Upper lobe of left lung (tissue), 6 donors: ENCODE measurements at regions not wholly inside any gene's neighbourhood (a gene's known extent, or its start where the extent isn't known, plus 50 kb on each side); places are given as distances from the start of the nearest gene placed in this dataset.

ENCODE experiments used
- ATAC-seq, 2 donors: fragments of 200-7000 bp; cut with Tn5 transposase; one replicate each; pipeline ENCODE4 v1.9.1; 2022; ENCODE audit warnings: mild to moderate bottlenecking in 2 of 2, moderate library complexity in 2 of 2; ENCODE audit not compliant: low FRiP score in 2 of 2
- DNase-seq, 2 donors: peaks; one replicate each; pipeline ENCODE4 v3.0.0-alpha.2; 2019 to 2020
- H3K27ac ChIP-seq, 4 donors: fragments of 200-600 bp; sonication (generic); one replicate each; pipeline ENCODE4 v1.5.1; 2016 to 2019
- H3K27me3 ChIP-seq, 4 donors: fragments of 200-600 bp; sonication (generic); one replicate each; pipeline ENCODE4 v1.5.1; 2017 to 2019
- H3K36me3 ChIP-seq, 4 donors: fragments of 200-600 bp; sonication (generic); one replicate each; pipeline ENCODE4 v1.5.1; 2016 to 2019
- H3K4me1 ChIP-seq, 4 donors: fragments of 200-600 bp; sonication (generic); one replicate each; pipeline ENCODE4 v1.5.1; 2018 to 2019
- H3K4me3 ChIP-seq, 4 donors: fragments of 200-600 bp; sonication (generic); one replicate each; pipeline ENCODE4 v1.5.1; 2017 to 2019; ENCODE audit warnings: mild to moderate bottlenecking in 2 of 4, moderate library complexity in 1 of 4
- H3K9me3 ChIP-seq, 4 donors: fragments of 200-600 bp; sonication (generic); one replicate each; pipeline ENCODE4 v1.5.1; 2018 to 2019
- EP300 ChIP-seq, 4 donors: sonication (generic); formaldehyde crosslinking; IDR thresholded peaks; one replicate each; pipeline ENCODE4 v1.5.1; 2017; ENCODE audit warnings: antibody characterized with exemption in 4 of 4, control low read depth in 2 of 4
- POLR2A ChIP-seq, 4 donors: fragments of 450-650 bp; IDR thresholded peaks; one replicate each; pipeline ENCODE4 v1.5.1; 2016 to 2017; ENCODE audit warnings: antibody characterized with exemption in 4 of 4, mild to moderate bottlenecking in 2 of 4
- POLR2AphosphoS5 ChIP-seq, 2 donors: sonication (generic); formaldehyde crosslinking; IDR thresholded peaks; one replicate each; pipeline ENCODE4 v1.5.1; 2017; ENCODE audit warnings: antibody characterized with exemption in 2 of 2
- WGBS, 2 donors: methylation state at CpG; one replicate each; pipeline ENCODE4 v1.1.5; 2017 to 2018; 5-methylcytosine and 5-hydroxymethylcytosine counted together
- TF ChIP-seq, protein P1 (sequence below), 6 experiments: fragments of 450-650 bp in 4 of 6; fragments of 200-600 bp in 2 of 6; sonication (generic) in 2 of 6; IDR thresholded peaks; one replicate each; pipeline ENCODE4 v1.5.1; 2016 to 2019; ENCODE audit warnings: antibody characterized with exemption in 6 of 6
- donor health status: DM: no; HTN: no; CAD: no; lungs with moderate emphysema.
- donor health status: DM: no; HTN: yes; CAD: no; lungs with severe emphysema.

DNA sequence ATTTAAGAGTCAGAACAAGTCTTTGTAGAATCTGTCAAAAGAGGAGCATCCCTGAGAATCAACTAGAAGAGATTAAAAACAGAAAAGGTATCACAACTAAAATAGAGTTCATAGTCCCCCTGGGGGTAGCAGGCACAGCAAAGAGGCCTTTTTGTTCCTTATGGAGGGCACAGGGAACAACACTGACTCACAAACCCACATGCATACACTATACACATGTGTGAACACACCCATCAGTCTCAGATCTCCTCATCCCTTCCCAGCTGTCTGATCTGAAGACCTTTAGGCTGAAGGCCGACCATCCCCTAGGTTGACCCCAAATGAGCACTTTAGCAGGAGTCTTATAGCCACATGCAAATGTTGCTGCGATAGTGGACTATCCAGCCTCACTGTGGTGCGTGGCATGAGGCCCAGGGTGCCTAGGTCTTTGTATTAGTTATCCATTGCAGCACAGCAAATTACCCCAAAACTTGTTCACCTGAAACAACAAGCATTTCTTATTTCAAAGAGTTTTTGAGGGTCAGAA lies 236.7 kb upstream of the EGLN3 start:
- DNase-seq (no peak), ATAC-seq (no peak)
- TF ChIP-seq, protein P1, sequence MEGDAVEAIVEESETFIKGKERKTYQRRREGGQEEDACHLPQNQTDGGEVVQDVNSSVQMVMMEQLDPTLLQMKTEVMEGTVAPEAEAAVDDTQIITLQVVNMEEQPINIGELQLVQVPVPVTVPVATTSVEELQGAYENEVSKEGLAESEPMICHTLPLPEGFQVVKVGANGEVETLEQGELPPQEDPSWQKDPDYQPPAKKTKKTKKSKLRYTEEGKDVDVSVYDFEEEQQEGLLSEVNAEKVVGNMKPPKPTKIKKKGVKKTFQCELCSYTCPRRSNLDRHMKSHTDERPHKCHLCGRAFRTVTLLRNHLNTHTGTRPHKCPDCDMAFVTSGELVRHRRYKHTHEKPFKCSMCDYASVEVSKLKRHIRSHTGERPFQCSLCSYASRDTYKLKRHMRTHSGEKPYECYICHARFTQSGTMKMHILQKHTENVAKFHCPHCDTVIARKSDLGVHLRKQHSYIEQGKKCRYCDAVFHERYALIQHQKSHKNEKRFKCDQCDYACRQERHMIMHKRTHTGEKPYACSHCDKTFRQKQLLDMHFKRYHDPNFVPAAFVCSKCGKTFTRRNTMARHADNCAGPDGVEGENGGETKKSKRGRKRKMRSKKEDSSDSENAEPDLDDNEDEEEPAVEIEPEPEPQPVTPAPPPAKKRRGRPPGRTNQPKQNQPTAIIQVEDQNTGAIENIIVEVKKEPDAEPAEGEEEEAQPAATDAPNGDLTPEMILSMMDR (IDR thresholded peaks at IDR 0.05) = no peak
- TF ChIP-seq POLR2AphosphoS5 (IDR thresholded peaks at IDR 0.05) (no peak), EP300 (IDR thresholded peaks at IDR 0.05) (no peak), POLR2A (IDR thresholded peaks at IDR 0.05) (no peak)
- Histone ChIP-seq H3K27me3 (no peaks in the 10 kb centered on the region), H3K27ac (no peak overlapping the region), H3K9me3 (no peaks in the 10 kb centered on the region), H3K4me3 (no peak overlapping the region), H3K36me3 (no peaks in the 10 kb centered on the region), H3K4me1 (no peaks in the 10 kb centered on the region)
- WGBS, 2 donors = 88 to 100% methylated on average over 3 of the region's 3 CpGs

DNA sequence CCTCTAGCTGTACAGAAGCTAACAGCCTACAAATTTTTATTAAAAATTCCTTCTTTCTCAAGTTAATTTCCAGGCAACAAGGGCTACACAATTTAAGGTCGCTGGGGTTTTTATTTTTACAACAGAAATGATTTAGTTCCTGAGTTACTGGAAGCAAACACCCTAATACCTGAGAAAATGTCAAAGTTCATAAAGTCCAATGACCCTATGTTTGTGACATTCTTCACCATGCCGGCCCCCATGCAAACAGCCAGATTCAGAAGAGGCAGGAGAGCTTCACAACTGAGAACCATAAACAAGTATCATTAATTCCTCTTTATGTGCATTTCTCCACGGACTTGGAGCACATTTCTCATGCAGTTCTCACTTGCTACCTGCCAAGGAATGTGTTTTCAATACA lies 236.2 kb upstream of the EGLN3 start:
- H3K36me3 ChIP-seq = no peaks in the 10 kb centered on the region
- ATAC-seq = no peak

DNA sequence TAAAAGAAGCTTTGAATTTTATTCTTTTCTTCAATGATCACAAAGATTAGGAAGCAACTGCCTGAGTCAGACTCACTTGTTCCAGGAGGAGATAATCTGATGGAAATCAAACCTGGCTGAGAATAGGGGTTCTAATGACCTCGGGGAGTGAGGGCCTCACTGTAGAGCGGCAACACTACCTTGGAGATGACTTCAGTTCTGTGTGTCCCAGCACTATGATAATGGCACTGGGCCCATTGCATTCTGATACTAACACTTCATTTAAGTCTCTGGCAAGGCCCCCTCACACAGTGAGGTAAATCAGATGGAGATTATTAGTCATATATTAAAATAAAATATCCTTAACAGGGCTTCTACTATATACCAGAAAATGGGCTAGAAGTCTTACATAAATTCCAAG lies 233.3 kb upstream of the EGLN3 start:
- ATAC-seq (no peak), DNase-seq (no peak)
- H3K4me1 ChIP-seq = peaks cover 0 to 5% (median 0%) of the 10 kb centered on the region in 4 donors
- TF ChIP-seq POLR2A (IDR thresholded peaks at IDR 0.05) = no peak
- TF ChIP-seq, protein P1 (IDR thresholded peaks at IDR 0.05) = no peak
- no peak for TF ChIP-seq POLR2AphosphoS5 (IDR thresholded peaks at IDR 0.05)
- 86 to 100% methylated on average over 2 of the region's 2 CpGs for WGBS, 2 donors
- no peaks in the 10 kb centered on the region for H3K36me3 ChIP-seq
- H3K27ac ChIP-seq = no peak overlapping the region
- no peaks in the 10 kb centered on the region for H3K9me3 ChIP-seq
- no peak overlapping the region for H3K4me3 ChIP-seq
- no peaks in the 10 kb centered on the region for H3K27me3 ChIP-seq

More for the DNA sequence above, 236.2 kb upstream of the EGLN3 start:
- TF ChIP-seq, protein P1 (IDR thresholded peaks at IDR 0.05) = no peak
- TF ChIP-seq EP300 (IDR thresholded peaks at IDR 0.05) (no peak), POLR2AphosphoS5 (IDR thresholded peaks at IDR 0.05) (no peak)
- Histone ChIP-seq H3K27me3 (no peaks in the 10 kb centered on the region), H3K4me1 (no peaks in the 10 kb centered on the region), H3K9me3 (no peaks in the 10 kb centered on the region), H3K4me3 (no peak overlapping the region), H3K27ac (no peak overlapping the region)
- no peak for DNase-seq
- WGBS, 2 donors = 76 to 89% methylated on average over 3 of the region's 3 CpGs

DNA sequence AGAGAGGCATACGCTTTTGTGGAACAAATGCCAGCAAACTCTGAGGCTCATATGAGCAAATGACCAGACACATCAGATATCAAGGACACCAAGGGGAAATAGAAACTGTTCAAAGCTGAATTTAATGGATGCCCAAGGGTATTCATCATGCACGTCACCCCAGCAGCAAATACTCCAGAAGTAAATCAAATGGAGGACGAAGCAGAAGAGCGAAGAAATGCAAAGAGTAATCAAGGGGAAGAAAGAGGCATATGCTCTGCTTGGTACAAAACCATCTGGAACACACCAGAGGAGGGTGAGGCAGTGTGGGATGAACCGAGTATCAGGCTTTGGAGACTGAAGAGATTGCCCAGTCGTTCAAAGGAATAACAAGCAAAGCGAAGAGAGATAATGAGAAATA lies 232.6 kb upstream of the EGLN3 start:
- 89 to 91% methylated on average over 7 of the region's 7 CpGs for WGBS, 2 donors
- no peak overlapping the region for H3K4me3 ChIP-seq
- TF ChIP-seq, protein P1 (IDR thresholded peaks at IDR 0.05) = no peak
- no peak for TF ChIP-seq EP300 (IDR thresholded peaks at IDR 0.05)
- TF ChIP-seq POLR2A (IDR thresholded peaks at IDR 0.05) = no peak
- TF ChIP-seq POLR2AphosphoS5 (IDR thresholded peaks at IDR 0.05) = no peak
- H3K27ac ChIP-seq = no peak overlapping the region
- H3K27me3 ChIP-seq = no peaks in the 10 kb centered on the region
- H3K9me3 ChIP-seq = no peaks in the 10 kb centered on the region
- H3K36me3 ChIP-seq = no peaks in the 10 kb centered on the region
- DNase-seq = no peak
- H3K4me1 ChIP-seq = peaks cover 0 to 5% (median 0%) of the 10 kb centered on the region in 4 donors
- ATAC-seq = no peak

DNA sequence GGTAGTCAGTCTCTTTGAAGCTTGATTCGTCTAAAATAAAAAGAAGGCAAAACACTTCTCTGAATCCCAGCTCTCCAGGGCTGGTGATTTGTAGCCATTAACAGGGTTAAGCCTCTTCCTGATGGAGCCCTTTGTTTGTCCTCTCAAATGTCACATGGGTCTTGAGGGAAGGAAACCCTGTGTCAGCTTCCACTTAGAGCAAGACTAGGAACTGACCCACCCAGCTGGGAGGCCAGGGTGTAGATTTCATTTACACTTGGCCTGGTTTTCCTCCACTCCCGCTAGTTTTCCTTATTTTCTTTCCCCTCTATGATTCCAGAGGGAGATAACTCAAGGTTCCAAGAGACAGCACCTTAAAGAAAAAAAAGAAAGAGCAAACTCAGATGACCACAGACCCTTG lies 230.5 kb upstream of the EGLN3 start:
- H3K4me1 ChIP-seq = peaks cover 0 to 5% (median 0%) of the 10 kb centered on the region in 4 donors
- ATAC-seq = no peak
- no peak overlapping the region for H3K4me3 ChIP-seq
- TF ChIP-seq, protein P1 (IDR thresholded peaks at IDR 0.05) = no peak
- TF ChIP-seq EP300 (IDR thresholded peaks at IDR 0.05) = no peak
- no peak for TF ChIP-seq POLR2AphosphoS5 (IDR thresholded peaks at IDR 0.05)
- no peak for TF ChIP-seq POLR2A (IDR thresholded peaks at IDR 0.05)
- no peak for DNase-seq
- H3K27me3 ChIP-seq = no peaks in the 10 kb centered on the region
- H3K27ac ChIP-seq = no peak overlapping the region
- H3K9me3 ChIP-seq = no peaks in the 10 kb centered on the region
- H3K36me3 ChIP-seq = no peaks in the 10 kb centered on the region
- 43 to 50% methylated on average over 2 of the region's 2 CpGs for whole genome bisulfite sequencing, 2 donors
